K562 (cell line): ENCODE measurements at regions not wholly inside any gene's neighbourhood (a gene's known extent, or its start where the extent isn't known, plus 50 kb on each side); places are given as distances from the start of the nearest gene placed in this dataset.

Experiments
- ARID1B ChIP-seq: fragments of 450-650 bp; IDR thresholded peaks from 2 replicates; pipeline ENCODE4 v1.6.1; 2016; ENCODE audit warnings: antibody characterized with exemption, mild to moderate bottlenecking, inconsistent platforms
- CC2D1A ChIP-seq: fragments of 450-650 bp; IDR thresholded peaks from 2 replicates; pipeline ENCODE4 v1.6.1; 2017; ENCODE audit warnings: mild to moderate bottlenecking
- CTBP1 ChIP-seq: fragments of 450-650 bp; IDR thresholded peaks from 2 replicates; pipeline ENCODE4 v1.6.1; 2016; ENCODE audit warnings: borderline replicate concordance
- KLF1 ChIP-seq: fragments of 450-650 bp; IDR thresholded peaks from 2 replicates; pipeline ENCODE4 v1.6.1; 2016; ENCODE audit warnings: missing genetic modification characterization, missing compliant biosample characterization
- MCM2 ChIP-seq: fragments of 450-650 bp; IDR thresholded peaks from 2 replicates; pipeline ENCODE4 v1.6.1; 2017; ENCODE audit warnings: low read depth, mild to moderate bottlenecking
- MGA ChIP-seq: fragments of 450-650 bp; IDR thresholded peaks from 2 replicates; pipeline ENCODE4 v1.6.1; 2016; ENCODE audit warnings: mild to moderate bottlenecking, moderate library complexity
- REST ChIP-seq, 2 experiments: fragments of 450-650 bp; formaldehyde crosslinking in 1 of 2; IDR thresholded peaks; 2 replicates each; pipeline versions ENCODE4 v1.4.0 to v1.6.1; 2014 to 2020; ENCODE audit warnings: mild to moderate bottlenecking in 2 of 2, borderline replicate concordance in 1 of 2, low read depth in 1 of 2
- SMC3 ChIP-seq: conservative IDR thresholded peaks from 2 replicates; pipeline ENCODE4 v1.6.1; 2011; ENCODE audit warnings: low read depth, low read length, improper control_type of control experiment; ENCODE audit not compliant: insufficient read depth
- STAG1 ChIP-seq: sonication (generic); formaldehyde crosslinking; IDR thresholded peaks from 2 replicates; pipeline ENCODE4 v1.5.0; 2020; ENCODE audit warnings: missing genetic modification reagents, borderline replicate concordance

DNA sequence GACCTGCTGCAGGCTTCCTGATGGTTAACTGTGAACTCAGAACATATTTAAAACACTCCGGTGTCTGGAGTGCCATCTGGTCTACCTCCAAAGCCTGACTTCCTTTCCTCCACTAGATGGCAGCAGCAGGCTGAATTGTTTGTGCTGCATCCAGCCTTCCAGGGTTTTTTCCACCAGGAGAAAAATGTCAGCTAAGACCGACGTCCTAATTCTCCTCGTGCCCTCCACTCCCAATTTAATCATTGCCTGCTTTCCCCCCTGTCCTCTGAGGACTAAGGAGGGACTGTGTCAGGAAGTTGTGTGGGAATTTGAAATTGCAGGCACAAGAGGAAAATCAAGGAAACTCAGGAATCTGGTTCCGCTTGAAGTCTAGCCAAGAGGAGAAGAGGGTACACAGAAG lies 165.2 kb upstream of the UMPS start (continued):
- TF ChIP-seq REST (IDR thresholded peaks at IDR 0.05; ENCODE audit: borderline replicate concordance) (peak; percentile 91), REST (CRISPR knock-in tag; IDR thresholded peaks at IDR 0.05; ENCODE audit: low read depth) (no peak), ARID1B (no peak), CC2D1A (peak; percentile 76), SMC3 (peak; percentile 73), MCM2 (no peak), KLF1 (tag) (no peak), STAG1 (CRISPR knock-in tag) (peak; percentile 68; the same call in 1 of the 2 replicates), CTBP1 (no peak), MGA (no peak)
